SK-N-SH (cell line): ENCODE measurements at regions not wholly inside any gene's neighbourhood (a gene's known extent, or its start where the extent isn't known, plus 50 kb on each side); places are given as distances from the start of the nearest gene placed in this dataset.

Source experiments
- CTCF ChIA-PET: fragments of 300-600, 350-600 bp; formaldehyde crosslinking; extraction: SDS; loops from one replicate; lab custom pipeline; 2021; lab: Yijun Ruan, JAX
- POLR2A ChIA-PET: fragments of 350-600 bp; sonication (Branson Sonifier 250); formaldehyde crosslinking; extraction: SDS; loops from one replicate; lab custom pipeline; 2020; ENCODE audit warnings: antibody characterized with exemption, inconsistent platforms; lab: Yijun Ruan, JAX
- DNase-seq: peaks from one replicate; pipeline ENCODE4 v3.0.0; 2012
- H2AFZ ChIP-seq: fragments of 200-600 bp; sonication (generic); 2 replicates; pipeline ENCODE4 v1.8.1; 2016; ENCODE audit warnings: antibody characterized with exemption, mild to moderate bottlenecking, low read depth
- H3F3A ChIP-seq: fragments of 200-600 bp; sonication (generic); replicated peaks from 2 replicates; pipeline ENCODE3; 2016; ENCODE audit warnings: antibody characterized with exemption, mild to moderate bottlenecking; ENCODE audit not compliant: insufficient read depth
- H3K27ac ChIP-seq, 2 experiments: fragments of 200-500 bp in 1 of 2; fragments of 200-600 bp in 1 of 2; sonication (Bioruptor generic) in 1 of 2; sonication (generic), shearing (Covaris generic) in 1 of 2; 2 replicates each; pipeline versions ENCODE4 v1.5.1 to v1.6.1; 2014 to 2016; ENCODE audit warnings: low read depth in 2 of 2, inconsistent platforms in 1 of 2, low read length in 1 of 2, mild to moderate bottlenecking in 1 of 2, mixed read lengths in 1 of 2
- H3K27me3 ChIP-seq: fragments of 200-600 bp; sonication (generic), shearing (Covaris generic); 2 replicates; pipeline ENCODE4 v1.6.1; 2016; ENCODE audit warnings: mixed run types; ENCODE audit not compliant: insufficient read depth
- H3K36me3 ChIP-seq, 2 experiments: fragments of 200-500 bp in 1 of 2; fragments of 200-600 bp in 1 of 2; sonication (Bioruptor generic) in 1 of 2; sonication (generic) in 1 of 2; replicated peaks in 1 of 2; 2 replicates each; pipeline versions ENCODE3 to v1.5.1; 2014 to 2016; ENCODE audit warnings: low read length in 1 of 2, mild to moderate bottlenecking in 1 of 2; ENCODE audit not compliant: insufficient read depth in 2 of 2, control insufficient read depth in 1 of 2
- H3K4me1 ChIP-seq, 2 experiments: fragments of 200-500 bp in 1 of 2; fragments of 200-600 bp in 1 of 2; sonication (Bioruptor generic) in 1 of 2; sonication (generic), shearing (Covaris generic) in 1 of 2; 2 replicates each; pipeline versions ENCODE4 v1.5.1 to v1.6.1; 2014 to 2016; ENCODE audit warnings: low read depth in 1 of 2, low read length in 1 of 2, mixed run types in 1 of 2; ENCODE audit not compliant: insufficient read depth in 2 of 2, control insufficient read depth in 1 of 2
- H3K4me2 ChIP-seq: fragments of 200-600 bp; sonication (generic), shearing (Covaris generic); 2 replicates; pipeline ENCODE4 v1.6.1; 2017; ENCODE audit warnings: mixed run types
- H3K4me3 ChIP-seq, 2 experiments: fragments of 200-500 bp in 1 of 2; fragments of 200-600 bp in 1 of 2; sonication (Bioruptor generic) in 1 of 2; sonication (generic), shearing (Covaris generic) in 1 of 2; 2 replicates each; pipeline versions ENCODE4 v1.5.1 to v1.8.1; 2014 to 2016; ENCODE audit warnings: low read depth in 2 of 2, inconsistent platforms in 1 of 2, low read length in 1 of 2, mild to moderate bottlenecking in 1 of 2, mixed read lengths in 1 of 2, moderate library complexity in 1 of 2
- H3K79me2 ChIP-seq: fragments of 200-600 bp; sonication (generic); 2 replicates; pipeline ENCODE4 v1.8.1; 2017; ENCODE audit warnings: mild to moderate bottlenecking; ENCODE audit not compliant: insufficient read depth
- H3K9ac ChIP-seq: fragments of 200-600 bp; sonication (generic); 2 replicates; pipeline ENCODE4 v1.6.1; 2017; ENCODE audit warnings: mixed run types
- H3K9me2 ChIP-seq: fragments of 200-600 bp; sonication (generic); 2 replicates; pipeline ENCODE4 v1.6.1; 2017; ENCODE audit warnings: mixed run types
- H3K9me3 ChIP-seq: fragments of 200-600 bp; sonication (generic); 2 replicates; pipeline ENCODE4 v1.6.1; 2017; ENCODE audit warnings: mixed run types, mild to moderate bottlenecking, moderate library complexity
- H4K20me1 ChIP-seq: fragments of 200-600 bp; sonication (generic); 2 replicates; pipeline ENCODE4 v1.6.1; 2017; ENCODE audit warnings: mild to moderate bottlenecking, mixed run types; ENCODE audit not compliant: insufficient read depth
- EP300 ChIP-seq, 2 experiments: IDR thresholded peaks; 2 replicates each; pipeline versions ENCODE4 v1.4.0 to v1.6.1; 2012; ENCODE audit warnings: borderline replicate concordance in 1 of 2, low read depth in 1 of 2, low read length in 1 of 2
- EZH2phosphoT487 ChIP-seq: fragments of 200-600 bp; sonication (generic); IDR thresholded peaks from 2 replicates; pipeline ENCODE4 v1.6.1; 2017; ENCODE audit warnings: low read depth, mixed run types, mild to moderate bottlenecking, antibody characterized with exemption, moderate library complexity, borderline replicate concordance
- FOSL2 ChIP-seq: IDR thresholded peaks from 2 replicates; pipeline ENCODE4 v1.4.0; 2012; ENCODE audit warnings: low read depth, mild to moderate bottlenecking, moderate library complexity, borderline replicate concordance
- FOXJ3 ChIP-seq: sonication (generic); formaldehyde crosslinking; IDR thresholded peaks from 2 replicates; pipeline ENCODE4 v1.5.1; 2020; ENCODE audit warnings: mild to moderate bottlenecking, missing genetic modification reagents
- FOXM1 ChIP-seq: IDR thresholded peaks from 2 replicates; pipeline ENCODE4 v1.4.0; 2012; ENCODE audit warnings: low read depth, mild to moderate bottlenecking
- GABPA ChIP-seq: IDR thresholded peaks from 2 replicates; pipeline ENCODE4 v1.4.0; 2012; ENCODE audit warnings: low read depth, mild to moderate bottlenecking
- GATA2 ChIP-seq: sonication (generic); formaldehyde crosslinking; IDR thresholded peaks from 2 replicates; pipeline ENCODE4 v1.5.0; 2020; ENCODE audit warnings: mild to moderate bottlenecking, missing genetic modification reagents
- MEF2A ChIP-seq: IDR thresholded peaks from 2 replicates; pipeline ENCODE4 v1.4.0; 2012; ENCODE audit warnings: low read depth, borderline replicate concordance
- NFIC ChIP-seq: IDR thresholded peaks from 2 replicates; pipeline ENCODE4 v1.4.0; 2012; ENCODE audit warnings: borderline replicate concordance
- NRF1 ChIP-seq: IDR thresholded peaks from 2 replicates; pipeline ENCODE4 v1.6.1; 2012; ENCODE audit warnings: low read depth, mild to moderate bottlenecking, low read length
- RCOR1 ChIP-seq: fragments of 150-350 bp; IDR thresholded peaks from 2 replicates; pipeline ENCODE4 v1.6.1; 2017; ENCODE audit warnings: antibody characterized with exemption, low read length
- RXRA ChIP-seq: IDR thresholded peaks from 2 replicates; pipeline ENCODE4 v1.4.0; 2012; ENCODE audit warnings: low read depth, mild to moderate bottlenecking, borderline replicate concordance
- SIN3A ChIP-seq: IDR thresholded peaks from 2 replicates; pipeline ENCODE4 v1.6.1; 2012; ENCODE audit warnings: low read depth, mild to moderate bottlenecking, low read length, moderate library complexity, borderline replicate concordance
- TAF1 ChIP-seq: IDR thresholded peaks from 2 replicates; pipeline ENCODE4 v1.6.1; 2012; ENCODE audit warnings: low read depth, mild to moderate bottlenecking, low read length, moderate library complexity, borderline replicate concordance
- TCF12 ChIP-seq: IDR thresholded peaks from 2 replicates; pipeline ENCODE4 v1.4.0; 2012
- WGBS: methylation state at CpG from one replicate; pipeline ENCODE4 v1.1.6; 2017; ENCODE audit warnings: low lambda C conversion rate; 5-methylcytosine and 5-hydroxymethylcytosine counted together
- TF ChIP-seq, protein P1 (sequence below): fragments of 150-350 bp; IDR thresholded peaks from 2 replicates; pipeline ENCODE4 v1.6.1; 2016; ENCODE audit warnings: mild to moderate bottlenecking, low read depth, low read length
- TF ChIP-seq, protein P2 (sequence below): IDR thresholded peaks from 2 replicates; pipeline ENCODE4 v1.4.0; 2012; ENCODE audit warnings: low read depth, borderline replicate concordance
- TF ChIP-seq, protein P3 (sequence below): IDR thresholded peaks from 2 replicates; pipeline ENCODE4 v1.4.0; 2012; ENCODE audit warnings: low read depth
- TF ChIP-seq, protein P4 (sequence below): IDR thresholded peaks from 2 replicates; pipeline ENCODE4 v1.4.0; 2012; ENCODE audit warnings: low read depth, borderline replicate concordance
- TF ChIP-seq, protein P5 (sequence below): fragments of 150-350 bp; IDR thresholded peaks from 2 replicates; pipeline ENCODE4 v1.6.1; 2017; ENCODE audit warnings: antibody characterized with exemption, low read length, low read depth, borderline replicate concordance

DNA sequence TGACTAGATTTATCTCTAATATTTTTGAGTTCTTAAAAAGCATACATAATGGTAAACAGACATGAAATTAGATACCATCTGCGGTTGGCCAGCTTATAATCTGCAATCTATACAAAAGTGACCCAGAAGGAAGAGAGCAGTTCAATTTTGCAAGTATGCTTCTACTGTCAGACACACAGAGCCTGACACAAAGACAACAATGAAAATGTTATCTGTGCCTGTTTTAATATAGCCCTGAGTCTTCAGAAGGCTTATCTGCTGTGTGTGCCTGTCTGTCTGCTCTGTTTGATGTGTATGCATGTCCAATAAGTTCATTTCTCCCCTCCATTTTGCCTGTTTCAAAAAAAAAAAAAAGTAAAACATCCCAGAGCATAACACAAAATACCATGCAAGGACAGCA, 73.3 kb upstream of the FHIP2A start:
- 44% methylated on average over 1 of the region's 1 CpG for WGBS

DNA sequence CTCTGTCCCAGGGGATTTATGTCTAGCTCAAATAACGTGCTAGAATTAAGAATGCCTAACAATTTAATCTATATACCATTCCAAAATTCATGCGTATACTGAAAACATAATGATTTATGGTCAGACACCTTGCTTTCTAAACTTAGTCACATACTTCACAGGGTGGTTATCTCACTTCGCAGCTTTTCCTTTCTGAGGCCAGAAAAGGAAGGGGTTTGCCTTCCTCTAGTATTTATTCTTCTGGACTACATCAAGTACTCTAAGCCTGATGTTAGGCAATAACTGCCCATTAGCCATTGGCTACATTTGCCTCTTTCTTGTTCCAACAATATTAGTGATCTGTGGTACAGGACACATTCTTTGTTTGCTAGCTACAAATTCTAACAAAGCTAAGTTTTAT, 72.6 kb upstream of the FHIP2A start:
- H4K20me1 ChIP-seq = no peaks in the 10 kb centered on the region
- H3K27me3 ChIP-seq = no peaks in the 10 kb centered on the region
- DNase-seq = no peak
- no peaks in the 10 kb centered on the region for H3K36me3 ChIP-seq
- no peaks in the 10 kb centered on the region for H3K79me2 ChIP-seq
- no peaks in the 10 kb centered on the region for H3K9me3 ChIP-seq
- H3F3A ChIP-seq = peaks cover 6% of the 10 kb centered on the region
- CTCF ChIA-PET = interaction anchor here (1.6 kb wide), 1 partner anchor 37 kb away, joined by 6 read pairs; no protein-coding TSS in a partner anchor
- 89% methylated on average over 3 of the region's 3 CpGs for WGBS
- no peak overlapping the region for H3K9ac ChIP-seq
- H3K9me2 ChIP-seq = no peaks in the 10 kb centered on the region
- H3K4me1 ChIP-seq = peaks cover 0 to 4% of the 10 kb centered on the region in 2 experiments; a peak in 1 of 4 replicates
- POLR2A ChIA-PET = interaction anchor here (1.0 kb wide), 1 partner anchor 181 kb away, joined by 3 read pairs; no protein-coding TSS in a partner anchor
- no peak overlapping the region for H3K4me3 ChIP-seq
- no peak overlapping the region for H2AFZ ChIP-seq
- H3K4me2 ChIP-seq = no peak overlapping the region
- H3K27ac ChIP-seq = no peak overlapping the region; a peak in 1 of 4 replicates
- no peak for TF ChIP-seq EP300 (IDR thresholded peaks at IDR 0.05; ENCODE audit: borderline replicate concordance in 1 of 2, low read depth in 1 of 2, low read length in 1 of 2)
- TF ChIP-seq MEF2A = no peak
- TF ChIP-seq NRF1 = no peak
- TF ChIP-seq, protein P1, sequence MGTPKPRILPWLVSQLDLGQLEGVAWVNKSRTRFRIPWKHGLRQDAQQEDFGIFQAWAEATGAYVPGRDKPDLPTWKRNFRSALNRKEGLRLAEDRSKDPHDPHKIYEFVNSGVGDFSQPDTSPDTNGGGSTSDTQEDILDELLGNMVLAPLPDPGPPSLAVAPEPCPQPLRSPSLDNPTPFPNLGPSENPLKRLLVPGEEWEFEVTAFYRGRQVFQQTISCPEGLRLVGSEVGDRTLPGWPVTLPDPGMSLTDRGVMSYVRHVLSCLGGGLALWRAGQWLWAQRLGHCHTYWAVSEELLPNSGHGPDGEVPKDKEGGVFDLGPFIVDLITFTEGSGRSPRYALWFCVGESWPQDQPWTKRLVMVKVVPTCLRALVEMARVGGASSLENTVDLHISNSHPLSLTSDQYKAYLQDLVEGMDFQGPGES = no peak
- TF ChIP-seq, protein P2, sequence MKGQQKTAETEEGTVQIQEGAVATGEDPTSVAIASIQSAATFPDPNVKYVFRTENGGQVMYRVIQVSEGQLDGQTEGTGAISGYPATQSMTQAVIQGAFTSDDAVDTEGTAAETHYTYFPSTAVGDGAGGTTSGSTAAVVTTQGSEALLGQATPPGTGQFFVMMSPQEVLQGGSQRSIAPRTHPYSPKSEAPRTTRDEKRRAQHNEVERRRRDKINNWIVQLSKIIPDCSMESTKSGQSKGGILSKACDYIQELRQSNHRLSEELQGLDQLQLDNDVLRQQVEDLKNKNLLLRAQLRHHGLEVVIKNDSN = no peak
- TF ChIP-seq, protein P3, sequence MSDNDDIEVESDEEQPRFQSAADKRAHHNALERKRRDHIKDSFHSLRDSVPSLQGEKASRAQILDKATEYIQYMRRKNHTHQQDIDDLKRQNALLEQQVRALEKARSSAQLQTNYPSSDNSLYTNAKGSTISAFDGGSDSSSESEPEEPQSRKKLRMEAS = no peak
- TF ChIP-seq, protein P4, sequence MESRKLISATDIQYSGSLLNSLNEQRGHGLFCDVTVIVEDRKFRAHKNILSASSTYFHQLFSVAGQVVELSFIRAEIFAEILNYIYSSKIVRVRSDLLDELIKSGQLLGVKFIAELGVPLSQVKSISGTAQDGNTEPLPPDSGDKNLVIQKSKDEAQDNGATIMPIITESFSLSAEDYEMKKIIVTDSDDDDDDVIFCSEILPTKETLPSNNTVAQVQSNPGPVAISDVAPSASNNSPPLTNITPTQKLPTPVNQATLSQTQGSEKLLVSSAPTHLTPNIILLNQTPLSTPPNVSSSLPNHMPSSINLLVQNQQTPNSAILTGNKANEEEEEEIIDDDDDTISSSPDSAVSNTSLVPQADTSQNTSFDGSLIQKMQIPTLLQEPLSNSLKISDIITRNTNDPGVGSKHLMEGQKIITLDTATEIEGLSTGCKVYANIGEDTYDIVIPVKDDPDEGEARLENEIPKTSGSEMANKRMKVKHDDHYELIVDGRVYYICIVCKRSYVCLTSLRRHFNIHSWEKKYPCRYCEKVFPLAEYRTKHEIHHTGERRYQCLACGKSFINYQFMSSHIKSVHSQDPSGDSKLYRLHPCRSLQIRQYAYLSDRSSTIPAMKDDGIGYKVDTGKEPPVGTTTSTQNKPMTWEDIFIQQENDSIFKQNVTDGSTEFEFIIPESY = no peak
- TF ChIP-seq NFIC = no peak
- TF ChIP-seq FOXM1 = no peak
- TF ChIP-seq GATA2 (CRISPR knock-in tag) = no peak
- TF ChIP-seq GABPA = no peak
- TF ChIP-seq SIN3A = no peak
- no peak for TF ChIP-seq RXRA
- TF ChIP-seq TCF12 = no peak
- no peak for TF ChIP-seq FOSL2
- TF ChIP-seq TAF1 = no peak
- TF ChIP-seq RCOR1 = no peak
- TF ChIP-seq, protein P5, sequence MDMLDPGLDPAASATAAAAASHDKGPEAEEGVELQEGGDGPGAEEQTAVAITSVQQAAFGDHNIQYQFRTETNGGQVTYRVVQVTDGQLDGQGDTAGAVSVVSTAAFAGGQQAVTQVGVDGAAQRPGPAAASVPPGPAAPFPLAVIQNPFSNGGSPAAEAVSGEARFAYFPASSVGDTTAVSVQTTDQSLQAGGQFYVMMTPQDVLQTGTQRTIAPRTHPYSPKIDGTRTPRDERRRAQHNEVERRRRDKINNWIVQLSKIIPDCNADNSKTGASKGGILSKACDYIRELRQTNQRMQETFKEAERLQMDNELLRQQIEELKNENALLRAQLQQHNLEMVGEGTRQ = no peak
- TF ChIP-seq EZH2phosphoT487 = no peak

More for the DNA sequence above, 73.3 kb upstream of the FHIP2A start:
- Histone ChIP-seq H3K36me3 (no peaks in the 10 kb centered on the region), H3K4me1 (no peaks in the 10 kb centered on the region), H3K9me3 (no peaks in the 10 kb centered on the region), H3K9me2 (no peaks in the 10 kb centered on the region), H3K4me3 (no peak overlapping the region), H4K20me1 (no peaks in the 10 kb centered on the region), H3K4me2 (no peak overlapping the region), H3K9ac (no peak overlapping the region), H2AFZ (no peak overlapping the region), H3K79me2 (no peaks in the 10 kb centered on the region), H3K27me3 (no peaks in the 10 kb centered on the region), H3F3A (peaks cover 6% of the 10 kb centered on the region), H3K27ac (peak overlapping the region in 1 of 2 experiments; percentile 0; a peak in 1 of 4 replicates)
- ChIA-PET POLR2A (no interaction called here), CTCF (interaction anchor here (1.1 to 1.6 kb wide), 2 partner anchors 14 to 38 kb away, joined by 3 to 6 read pairs; no protein-coding TSS in a partner anchor)
- peak; percentile 49 for DNase-seq
- TF ChIP-seq EZH2phosphoT487 = no peak
- TF ChIP-seq FOXJ3 (CRISPR knock-in tag) = peak; percentile 53; the same call in 1 of the 2 replicates
- TF ChIP-seq TCF12 = peak; percentile 40; the same call in 1 of the 2 replicates
- TF ChIP-seq GATA2 (CRISPR knock-in tag) = peak; percentile 72
- TF ChIP-seq EP300 (IDR thresholded peaks at IDR 0.05; ENCODE audit: borderline replicate concordance in 1 of 2, low read depth in 1 of 2, low read length in 1 of 2) = 0 out of 4 replicates have a peak, but pooled peaks of 1 of the 2 experiments have one; percentile 24
